ENCODE measurements at regions not wholly inside any gene's neighbourhood (a gene's known extent, or its start where the extent isn't known, plus 50 kb on each side); places are given as distances from the start of the nearest gene placed in this dataset.

- no peak for DNase-seq (ENCODE audit: low read depth)
- TF ChIP-seq, protein P1, sequence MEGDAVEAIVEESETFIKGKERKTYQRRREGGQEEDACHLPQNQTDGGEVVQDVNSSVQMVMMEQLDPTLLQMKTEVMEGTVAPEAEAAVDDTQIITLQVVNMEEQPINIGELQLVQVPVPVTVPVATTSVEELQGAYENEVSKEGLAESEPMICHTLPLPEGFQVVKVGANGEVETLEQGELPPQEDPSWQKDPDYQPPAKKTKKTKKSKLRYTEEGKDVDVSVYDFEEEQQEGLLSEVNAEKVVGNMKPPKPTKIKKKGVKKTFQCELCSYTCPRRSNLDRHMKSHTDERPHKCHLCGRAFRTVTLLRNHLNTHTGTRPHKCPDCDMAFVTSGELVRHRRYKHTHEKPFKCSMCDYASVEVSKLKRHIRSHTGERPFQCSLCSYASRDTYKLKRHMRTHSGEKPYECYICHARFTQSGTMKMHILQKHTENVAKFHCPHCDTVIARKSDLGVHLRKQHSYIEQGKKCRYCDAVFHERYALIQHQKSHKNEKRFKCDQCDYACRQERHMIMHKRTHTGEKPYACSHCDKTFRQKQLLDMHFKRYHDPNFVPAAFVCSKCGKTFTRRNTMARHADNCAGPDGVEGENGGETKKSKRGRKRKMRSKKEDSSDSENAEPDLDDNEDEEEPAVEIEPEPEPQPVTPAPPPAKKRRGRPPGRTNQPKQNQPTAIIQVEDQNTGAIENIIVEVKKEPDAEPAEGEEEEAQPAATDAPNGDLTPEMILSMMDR (IDR thresholded peaks at IDR 0.05; ENCODE audit: low read length, missing control alignments), result no peak
- no peak overlapping the region for H3K4me3 ChIP-seq (replicated peaks; ENCODE audit: low read depth, low read length)
Observed at GRCh38 chr4:143097751-143098150, 87.0 kb upstream of the USP38 start.

GRCh38 chr4:143099693-143100092 lies 85.0 kb upstream of the USP38 start:
- DNase-seq (ENCODE audit: low read depth), result no peak
- TF ChIP-seq, protein P1 (IDR thresholded peaks at IDR 0.05; ENCODE audit: low read length, missing control alignments), result no peak
- no peak overlapping the region for H3K4me3 ChIP-seq (replicated peaks; ENCODE audit: low read depth, low read length)

GRCh38 chr4:143109376-143109775 lies 75.3 kb upstream of the USP38 start:
- TF ChIP-seq, protein P1 (IDR thresholded peaks at IDR 0.05; ENCODE audit: low read length, missing control alignments), result no peak
- H3K4me3 ChIP-seq (replicated peaks; ENCODE audit: low read depth, low read length), result no peak overlapping the region
- no peak for DNase-seq (ENCODE audit: low read depth)

DNA sequence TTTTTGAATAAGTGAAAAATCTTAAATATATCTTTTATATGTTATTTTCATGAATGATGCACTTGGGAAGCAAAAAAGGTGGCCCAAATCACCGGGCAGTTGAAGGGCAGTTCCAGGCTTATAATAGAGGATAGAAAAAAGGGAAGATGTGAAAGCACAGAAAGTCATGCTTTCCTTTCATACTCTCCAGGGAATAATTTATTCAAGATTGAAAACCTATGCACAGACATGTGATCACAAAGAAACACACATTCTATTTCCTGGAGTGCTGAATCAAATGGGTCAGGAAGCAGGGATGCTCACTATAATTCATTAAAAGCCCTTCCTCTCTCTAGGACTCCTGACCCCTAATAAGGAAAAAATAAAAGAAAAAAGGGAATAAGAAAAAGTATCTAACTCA lies 66.1 kb upstream of the USP38 start:
- no peak overlapping the region for H3K4me3 ChIP-seq (replicated peaks; ENCODE audit: low read depth, low read length)
- TF ChIP-seq, protein P1 (IDR thresholded peaks at IDR 0.05; ENCODE audit: low read length, missing control alignments), result no peak
- no peak for DNase-seq (ENCODE audit: low read depth)

DNA sequence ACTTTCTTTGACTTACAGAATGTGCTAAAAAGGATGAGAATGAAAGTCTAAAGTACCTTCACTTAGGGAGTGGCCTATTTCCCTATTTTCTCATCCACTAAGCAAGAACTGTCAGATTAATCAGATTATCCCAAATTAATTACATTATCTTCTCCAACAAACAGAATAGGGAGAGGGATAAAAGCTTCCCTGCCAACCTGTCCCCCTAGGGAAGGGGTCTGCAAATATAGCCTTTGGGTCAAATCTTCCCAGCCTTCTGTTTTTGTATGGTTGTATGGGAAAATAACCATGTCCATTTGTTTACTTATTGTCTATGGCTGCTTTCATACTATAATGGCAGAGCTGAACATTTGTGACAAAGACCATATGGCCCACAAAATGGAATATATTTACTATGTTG lies 57.1 kb upstream of the USP38 start:
- H3K4me3 ChIP-seq (replicated peaks; ENCODE audit: low read depth, low read length), result no peak overlapping the region
- DNase-seq (ENCODE audit: low read depth), result no peak
- TF ChIP-seq, protein P1 (IDR thresholded peaks at IDR 0.05; ENCODE audit: low read length, missing control alignments), result no peak

DNA sequence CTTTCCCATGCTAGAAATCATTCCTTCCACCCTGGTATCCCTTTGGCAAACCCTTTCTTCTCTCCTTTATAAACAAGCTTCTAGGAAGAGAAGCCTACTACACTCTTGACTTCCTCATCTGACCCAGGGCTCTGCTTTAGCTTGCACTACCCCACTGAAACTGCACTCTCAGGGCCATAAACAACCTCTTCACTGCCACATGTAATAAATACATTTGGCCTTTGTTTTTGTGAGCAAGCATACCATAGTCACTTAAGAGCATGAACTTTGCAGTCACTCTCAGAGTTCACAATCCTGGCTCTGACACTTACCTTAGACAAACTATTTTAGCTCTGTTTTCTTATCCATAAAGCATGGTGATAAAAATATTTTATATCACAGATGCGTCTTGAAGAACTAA lies 50.7 kb upstream of the USP38 start:
- no peak for DNase-seq (ENCODE audit: low read depth)
- TF ChIP-seq, protein P1 (IDR thresholded peaks at IDR 0.05; ENCODE audit: low read length, missing control alignments), result no peak
- no peak overlapping the region for H3K4me3 ChIP-seq (replicated peaks; ENCODE audit: low read depth, low read length)
